ENCODE measurements at regions not wholly inside any gene's neighbourhood (a gene's known extent, or its start where the extent isn't known, plus 50 kb on each side); places are given as distances from the start of the nearest gene placed in this dataset.

GRCh38 chr4:3704669-3705068 is 61.5 kb upstream of the ADRA2C start:
- DNase-seq = no peak

- DNase-seq = no peak
These were observed 62.3 kb upstream of the ADRA2C start for GRCh38 chr4:3703677-3704521.

- no peak for DNase-seq
These were observed 62.9 kb upstream of the ADRA2C start for GRCh38 chr4:3703343-3703676.

- DNase-seq = no peak
These were observed 63.5 kb upstream of the ADRA2C start for GRCh38 chr4:3702561-3703221.

GRCh38 chr4:3701736-3702560 is 64.2 kb upstream of the ADRA2C start:
- DNase-seq = no peak

DNA sequence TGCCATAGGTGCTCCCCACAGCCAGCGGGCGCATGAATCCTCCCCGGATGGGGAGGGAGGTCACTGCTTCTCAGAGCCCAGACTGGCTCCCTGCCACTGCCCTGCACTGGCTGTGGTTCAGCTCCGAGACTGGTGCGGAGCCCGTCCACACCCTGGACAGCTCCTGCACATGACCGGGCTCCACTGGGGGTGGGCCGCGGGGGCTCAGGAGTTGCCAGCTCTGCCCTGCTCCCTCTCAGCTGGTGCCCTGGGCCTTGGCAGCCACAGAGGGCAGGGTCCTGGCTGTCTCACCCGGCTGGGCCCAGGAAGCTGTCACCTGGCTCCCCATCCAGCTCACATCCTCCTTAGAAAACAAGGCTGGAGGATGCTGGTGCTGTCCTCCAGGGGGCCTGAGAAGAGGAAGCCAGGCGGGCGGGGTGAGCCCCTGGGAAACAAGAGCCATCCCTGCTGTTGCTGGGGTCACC is 64.9 kb upstream of the ADRA2C start:
- no peak for DNase-seq

DNA sequence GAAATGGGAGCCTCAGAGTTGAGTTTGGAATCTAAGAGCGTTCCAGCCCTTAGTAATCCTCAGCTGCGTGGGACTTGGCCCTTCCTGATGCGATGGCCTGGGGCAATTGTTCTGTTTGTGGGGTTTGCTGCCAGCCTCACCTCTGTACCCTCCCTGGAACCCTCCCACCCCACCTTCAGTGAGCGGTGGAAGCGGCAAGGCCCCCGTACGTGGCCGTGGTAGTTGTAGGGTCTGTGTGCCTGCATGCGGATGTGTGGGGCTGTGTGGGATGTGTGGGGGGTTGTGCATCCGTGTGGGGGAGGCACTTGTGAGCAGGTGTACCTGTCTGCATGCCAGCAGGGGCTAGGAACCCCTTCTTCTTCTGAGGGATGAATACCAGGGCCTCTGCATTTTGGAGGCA is 65.4 kb upstream of the ADRA2C start:
- no peak for DNase-seq

DNA sequence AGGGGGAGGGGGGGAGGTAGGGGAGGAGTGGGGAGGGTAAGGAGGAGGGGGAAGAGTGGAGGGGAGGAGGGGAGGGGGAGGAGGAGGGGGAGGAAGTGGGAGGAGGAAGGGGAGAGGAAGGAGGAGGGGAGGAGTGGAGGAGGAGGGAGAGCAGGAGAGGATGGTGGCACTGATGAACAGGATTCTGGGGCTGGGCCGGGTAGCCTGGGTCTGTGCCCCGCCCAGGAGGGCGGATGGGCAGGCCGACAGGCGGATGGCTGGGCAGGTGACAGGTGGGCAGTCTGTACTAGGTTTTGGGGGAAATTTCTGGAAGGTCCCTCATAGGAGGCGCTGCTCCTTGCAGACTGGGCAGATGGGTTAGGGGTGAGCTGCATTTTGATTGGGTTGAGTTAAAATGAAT is 66.0 kb upstream of the ADRA2C start:
- no peak for DNase-seq

DNA sequence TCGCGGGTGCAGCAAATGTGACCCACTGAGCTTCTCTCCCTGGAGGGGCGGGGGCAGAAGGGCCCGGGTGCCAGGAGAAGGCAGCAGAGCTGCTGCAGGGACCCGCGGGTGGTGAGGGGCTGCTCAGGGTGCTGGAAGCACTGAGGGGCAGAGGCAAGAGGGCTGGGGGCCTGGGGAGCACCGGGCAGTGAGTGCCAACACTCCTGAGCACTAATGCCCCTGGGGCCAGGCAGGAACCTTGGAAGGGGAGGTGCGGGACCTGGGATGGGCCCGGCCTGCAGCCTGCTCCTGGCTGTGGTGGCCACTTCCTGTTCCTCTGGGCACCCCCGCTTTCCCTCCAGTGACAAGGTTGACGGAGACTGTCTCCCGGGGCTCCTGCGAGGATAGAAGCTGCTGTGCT is 66.5 kb upstream of the ADRA2C start:
- DNase-seq = no peak

DNA sequence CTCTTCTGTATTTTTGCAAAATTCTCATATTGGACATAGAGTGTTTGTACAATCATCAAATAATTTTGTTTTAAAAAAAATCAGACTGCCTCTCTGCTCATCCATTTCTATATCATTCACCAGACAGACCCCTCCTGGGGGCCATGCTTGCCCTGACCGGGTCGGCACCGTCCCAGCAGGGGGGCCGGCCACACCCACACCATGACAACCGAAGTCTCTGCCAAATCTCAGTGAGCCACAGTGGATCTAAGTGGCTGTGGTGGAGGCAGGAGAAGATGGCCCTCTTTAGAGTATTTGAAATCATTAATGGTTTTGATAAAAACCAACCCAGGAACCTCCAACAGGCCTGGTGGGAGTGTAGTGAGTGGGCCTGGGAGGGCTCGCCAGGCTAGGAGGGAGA is 66.9 kb upstream of the ADRA2C start:
- no peak for DNase-seq

DNA sequence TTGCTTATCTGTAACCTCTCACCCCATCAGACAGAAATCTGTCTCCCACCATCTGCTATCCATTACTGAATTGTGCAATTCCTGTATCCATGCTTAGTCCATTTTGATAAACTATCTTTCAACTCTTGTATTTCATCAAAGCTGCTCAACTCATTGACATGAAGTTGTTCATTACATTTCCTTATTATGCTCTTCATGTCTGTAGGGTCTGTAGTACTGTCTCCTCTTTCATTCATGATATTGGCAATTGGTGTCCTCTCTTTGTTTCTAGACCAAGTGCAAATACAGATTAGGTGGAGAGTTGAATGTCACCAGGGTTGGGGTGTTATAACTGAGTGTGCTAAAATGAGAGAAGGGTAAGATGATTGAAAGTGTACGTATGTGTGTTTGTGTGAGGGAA is 69.2 kb upstream of the ADRA2C start:
- no peak for DNase-seq

DNA sequence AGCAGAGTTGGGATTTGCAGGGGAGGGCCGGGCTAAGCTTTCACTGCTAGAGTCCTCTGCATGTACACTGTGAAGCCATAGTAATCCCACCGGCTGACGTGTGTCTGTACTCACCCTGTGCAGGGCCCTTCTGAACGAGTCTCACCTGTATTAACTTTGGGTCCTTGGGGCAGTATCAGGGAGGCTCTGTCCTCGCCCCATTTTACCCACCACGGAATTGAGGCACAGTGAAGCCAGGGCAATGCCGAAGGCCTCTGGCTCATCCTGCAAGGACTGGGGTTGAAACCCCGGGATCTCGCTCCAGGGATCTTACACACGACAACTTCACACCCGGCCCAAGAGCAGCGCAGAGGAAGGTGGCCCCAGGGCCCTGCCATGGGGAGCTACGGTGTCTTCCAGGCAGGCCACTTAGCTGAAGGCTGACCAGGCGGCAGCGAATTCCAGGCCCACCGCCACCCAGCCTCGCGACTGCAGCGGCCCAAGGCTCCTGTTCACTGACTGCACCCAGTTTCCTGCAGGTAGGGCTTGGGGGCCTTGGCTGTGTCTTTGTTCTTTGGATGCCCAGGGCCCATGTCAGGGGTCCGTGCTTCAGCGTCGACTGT is 75.5 kb upstream of the ADRA2C start:
- DNase-seq = no peak

- no peak for DNase-seq
These were observed 76.3 kb upstream of the ADRA2C start for GRCh38 chr4:3689576-3690550.

DNA sequence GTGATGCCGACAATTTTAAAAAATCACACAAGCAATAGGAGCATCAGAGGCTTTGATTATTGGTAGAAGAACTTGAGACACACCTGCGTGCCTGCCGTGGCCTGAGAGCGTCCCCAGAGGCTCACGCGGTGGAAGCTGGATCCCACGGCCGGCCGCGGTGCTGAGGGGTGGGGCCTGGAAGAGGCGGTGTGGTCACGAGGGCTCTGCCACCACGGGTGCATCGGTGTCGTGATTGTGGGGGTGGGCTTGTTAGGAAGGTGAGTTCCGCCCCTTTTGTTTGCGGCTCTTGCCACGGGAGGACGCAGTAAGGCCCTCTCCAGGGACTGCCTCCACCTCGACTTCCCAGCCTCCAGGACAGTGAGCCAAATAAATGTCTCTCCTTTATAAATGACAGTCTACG is 77.2 kb upstream of the ADRA2C start:
- no peak for DNase-seq

GRCh38 chr4:3688018-3688998 is 77.9 kb upstream of the ADRA2C start:
- no peak for DNase-seq

DNA sequence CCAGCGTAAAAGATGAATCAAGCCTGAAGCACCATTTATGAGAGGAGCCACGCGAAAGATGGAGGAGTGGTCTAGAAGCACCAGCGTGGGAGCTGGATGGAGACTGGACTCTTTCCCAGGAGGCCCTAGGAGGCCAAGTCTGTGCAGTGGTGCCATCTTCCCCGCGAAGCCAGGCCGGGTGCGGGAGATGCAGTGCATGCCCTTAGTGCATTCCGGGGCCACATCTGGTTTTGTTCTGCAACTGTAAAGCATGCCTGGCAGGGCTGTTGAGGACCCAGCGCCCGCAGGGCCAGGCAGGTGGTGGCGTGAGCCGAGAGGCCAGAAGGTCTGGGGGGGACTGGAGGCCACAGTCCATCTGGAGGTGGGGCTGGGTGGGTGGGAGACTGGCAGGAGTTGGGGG is 78.6 kb upstream of the ADRA2C start:
- no peak for DNase-seq

- no peak for DNase-seq
These were observed 79.4 kb upstream of the ADRA2C start for GRCh38 chr4:3686753-3687152.

- DNase-seq = no peak
These were observed 81.0 kb upstream of the ADRA2C start for GRCh38 chr4:3685081-3685645.

DNA sequence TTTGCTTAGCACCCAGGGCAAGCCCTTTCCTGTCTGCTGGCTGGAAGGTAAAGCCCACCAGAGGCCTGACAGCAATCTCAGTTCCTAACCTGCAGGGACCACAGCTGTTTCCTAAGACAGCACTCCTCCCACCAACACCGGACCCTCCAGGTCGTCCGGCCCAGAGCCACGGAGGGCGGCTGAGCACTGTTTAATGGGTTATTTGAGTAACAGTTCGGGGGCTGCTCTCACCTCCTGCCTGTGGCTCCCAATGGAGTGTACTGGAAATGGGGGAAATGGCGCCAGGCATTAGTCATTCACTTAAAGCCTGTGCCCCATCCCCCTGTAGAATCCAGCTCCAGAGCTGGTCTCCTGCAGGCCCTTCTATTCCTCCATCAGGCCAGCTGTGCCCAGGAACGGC is 81.6 kb upstream of the ADRA2C start:
- no peak for DNase-seq

- DNase-seq = no peak
These were observed 82.3 kb upstream of the ADRA2C start for GRCh38 chr4:3683744-3684421.
